Common myeloid progenitor, CD34-positive (primary cell): ENCODE measurements at regions not wholly inside any gene's neighbourhood (a gene's known extent, or its start where the extent isn't known, plus 50 kb on each side); places are given as distances from the start of the nearest gene placed in this dataset.

Source experiments
- CTCF ChIA-PET: fragments of 350-600 bp; sonication (Branson Sonifier 250); formaldehyde crosslinking; loops from one replicate; lab custom pipeline; 2021; ENCODE audit warnings: antibody characterized with exemption; lab: Charles Lee
- POLR2A ChIA-PET: fragments of 350-600 bp; sonication (Branson Sonifier 250); formaldehyde crosslinking; loops from one replicate; lab custom pipeline; 2021; ENCODE audit warnings: antibody characterized with exemption; lab: Charles Lee
- DNase-seq, 3 donors: peaks; one replicate each; pipeline versions ENCODE4 v3.0.0 to v3.0.0-alpha.2; 2013
- H3K27ac ChIP-seq, 2 experiments: 1 replicate in 1 of 2; 2 replicates in 1 of 2; pipeline ENCODE4 v1.7.0; 2013; ENCODE audit warnings: inconsistent platforms in 2 of 2, low read length in 2 of 2, mild to moderate bottlenecking in 2 of 2, low read depth in 1 of 2, moderate library complexity in 1 of 2; ENCODE audit not compliant: severe bottlenecking in 2 of 2, insufficient read depth in 1 of 2, poor library complexity in 1 of 2
- H3K27me3 ChIP-seq, 5 experiments: replicated peaks in 2 of 5; 1 replicate in 3 of 5; 2 replicates in 2 of 5; pipeline versions ENCODE4 v1.6.1 to v1.7.0; 2013; ENCODE audit warnings: low read length in 4 of 5, mild to moderate bottlenecking in 2 of 5, moderate library complexity in 2 of 5, inconsistent platforms in 1 of 5; ENCODE audit not compliant: insufficient read depth in 5 of 5, control insufficient read depth in 4 of 5
- H3K36me3 ChIP-seq, 4 experiments: 1 replicate in 2 of 4; 2 replicates in 2 of 4; pipeline versions ENCODE4 v1.6.1 to v1.7.0; 2013; ENCODE audit warnings: low read length in 3 of 4, control low read depth in 1 of 4, mild to moderate bottlenecking in 1 of 4; ENCODE audit not compliant: control insufficient read depth in 4 of 4, insufficient read depth in 4 of 4
- H3K4me1 ChIP-seq, 4 experiments: 1 replicate in 3 of 4; 2 replicates in 1 of 4; pipeline versions ENCODE4 v1.6.1 to v1.7.1; 2013; ENCODE audit warnings: low read length in 3 of 4, mild to moderate bottlenecking in 3 of 4, control low read depth in 1 of 4, inconsistent platforms in 1 of 4, moderate library complexity in 1 of 4; ENCODE audit not compliant: control insufficient read depth in 4 of 4, insufficient read depth in 4 of 4; ENCODE audit errors: control extremely low read depth in 1 of 4
- H3K4me3 ChIP-seq, 7 experiments: 1 replicate in 4 of 7; 2 replicates in 3 of 7; pipeline versions ENCODE4 v1.5.1 to v1.7.0; 2013; ENCODE audit warnings: mild to moderate bottlenecking in 7 of 7, low read length in 6 of 7, moderate library complexity in 6 of 7, inconsistent platforms in 2 of 7, low read depth in 2 of 7, control low read depth in 1 of 7; ENCODE audit not compliant: insufficient read depth in 4 of 7, control insufficient read depth in 1 of 7; ENCODE audit errors: extremely low read depth in 1 of 7
- H3K9me3 ChIP-seq, 5 experiments: 1 replicate in 4 of 5; 2 replicates in 1 of 5; pipeline versions ENCODE4 v1.6.1 to v1.7.1; 2013; ENCODE audit warnings: low read length in 4 of 5, mild to moderate bottlenecking in 2 of 5, inconsistent platforms in 1 of 5, low read depth in 1 of 5, moderate library complexity in 1 of 5; ENCODE audit not compliant: control insufficient read depth in 4 of 5, insufficient read depth in 2 of 5; ENCODE audit errors: control extremely low read depth in 1 of 5
- WGBS: methylation state at CpG from one replicate; pipeline ENCODE4 v1.1.5; 2013; ENCODE audit not compliant: insufficient coverage; 5-methylcytosine and 5-hydroxymethylcytosine counted together

DNA sequence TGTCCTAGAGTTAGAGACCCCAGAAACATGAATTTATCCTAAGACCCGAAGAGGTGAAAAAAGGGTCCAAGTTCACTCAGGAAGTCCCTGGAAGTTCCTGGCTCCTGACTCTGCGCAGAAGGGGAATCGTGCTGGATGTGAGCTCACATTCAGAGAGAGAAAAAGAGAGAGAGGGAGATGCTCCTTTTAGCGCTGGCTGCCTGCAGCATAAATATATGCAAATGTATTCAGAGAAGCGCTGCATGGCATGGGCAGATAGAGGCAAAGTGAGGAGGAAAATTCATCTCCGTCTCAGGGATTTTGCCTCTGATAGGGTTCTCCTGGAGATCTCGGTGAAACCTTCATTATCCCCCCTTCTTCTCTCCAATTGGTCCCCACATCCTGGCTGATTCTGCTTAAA is 517.2 kb downstream of the MN1 start:
- H3K36me3 ChIP-seq = no peaks in the 10 kb centered on the region
- CTCF ChIA-PET = no interaction called here
- no peak overlapping the region for H3K4me3 ChIP-seq
- H3K27me3 ChIP-seq = no peaks in the 10 kb centered on the region
- no peaks in the 10 kb centered on the region for H3K4me1 ChIP-seq
- no peak overlapping the region for H3K27ac ChIP-seq
- no peak for DNase-seq
- POLR2A ChIA-PET = no interaction called here
- H3K9me3 ChIP-seq = peaks cover 0 to 7% (median 0%) of the 10 kb centered on the region in 5 experiments
- WGBS = 98% methylated on average over 6 of the region's 7 CpGs

DNA sequence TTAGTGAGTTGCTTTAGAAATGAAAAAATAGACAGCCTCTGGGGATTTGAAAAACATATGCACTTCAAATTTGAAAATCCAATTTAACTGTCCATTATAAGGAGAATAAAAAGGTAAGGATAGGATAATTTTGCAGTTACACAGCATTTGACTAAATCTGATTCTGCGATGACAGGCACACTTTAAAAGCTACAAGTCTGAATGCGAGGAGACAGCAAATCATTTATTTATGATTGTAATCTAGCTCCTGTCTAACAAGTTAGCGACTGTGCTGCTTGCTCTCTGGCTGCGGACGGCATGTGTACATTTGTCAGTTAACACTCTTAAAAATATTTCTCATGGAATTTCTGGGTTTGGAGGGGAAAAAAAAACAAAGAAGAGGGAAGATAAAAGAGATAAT is 514.8 kb downstream of the MN1 start:
- no peak for DNase-seq
- POLR2A ChIA-PET = interaction anchor here (0.7 kb wide), 1 partner anchor 16 kb away, joined by 3 read pairs; no protein-coding TSS in a partner anchor
- no CpG with 5 or more reads among the region's 5 CpGs for WGBS
- CTCF ChIA-PET = no interaction called here
- Histone ChIP-seq H3K9me3 (peaks cover 0 to 7% (median 0%) of the 10 kb centered on the region in 5 experiments), H3K4me3 (no peak overlapping the region), H3K36me3 (no peaks in the 10 kb centered on the region), H3K4me1 (no peaks in the 10 kb centered on the region), H3K27me3 (no peaks in the 10 kb centered on the region), H3K27ac (no peak overlapping the region)

DNA sequence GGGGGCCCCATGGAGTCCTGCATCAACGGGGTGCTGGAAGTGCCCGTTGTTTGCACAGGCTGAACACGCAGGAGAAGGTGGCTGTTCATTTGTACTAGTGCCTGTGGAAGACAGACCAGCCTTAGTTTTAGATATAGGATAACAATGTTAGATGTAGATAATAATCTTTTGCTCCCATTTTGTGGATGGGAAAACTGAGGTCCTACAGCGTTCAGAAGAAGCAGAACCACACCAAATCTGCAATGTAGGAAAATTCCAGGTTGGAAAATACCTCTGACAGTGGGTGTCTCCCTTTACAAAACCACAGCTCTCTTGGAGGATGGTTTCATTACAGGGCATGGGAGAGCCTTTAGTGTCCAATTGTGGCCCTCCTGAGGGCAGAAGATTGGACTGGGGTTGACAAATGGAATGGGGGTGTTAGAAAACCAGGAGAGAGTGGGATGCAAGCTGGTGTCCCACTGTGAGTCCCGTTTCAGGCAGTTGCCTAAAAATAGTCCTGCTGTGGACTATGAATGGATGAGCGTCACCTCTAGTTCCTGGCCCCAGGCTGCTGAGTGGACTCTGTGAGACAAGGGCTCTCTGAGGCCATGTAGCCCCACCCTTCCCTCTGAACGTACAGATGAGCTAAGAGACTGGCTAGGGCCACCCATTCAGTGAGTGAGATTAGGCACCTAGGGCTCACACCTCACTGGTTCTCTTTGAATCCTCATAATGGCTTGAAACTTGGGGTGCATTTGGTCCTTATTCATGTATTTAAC is 508.8 kb downstream of the MN1 start:
- Histone ChIP-seq H3K9me3 (no peaks in the 10 kb centered on the region), H3K27me3 (no peaks in the 10 kb centered on the region), H3K4me3 (no peak overlapping the region), H3K36me3 (no peaks in the 10 kb centered on the region), H3K27ac (no peak overlapping the region), H3K4me1 (peaks cover 0 to 6% (median 3%) of the 10 kb centered on the region in 4 experiments)
- 93% methylated on average over 7 of the region's 7 CpGs for WGBS
- ChIA-PET POLR2A (no interaction called here), CTCF (no interaction called here)
- no peak for DNase-seq

DNA sequence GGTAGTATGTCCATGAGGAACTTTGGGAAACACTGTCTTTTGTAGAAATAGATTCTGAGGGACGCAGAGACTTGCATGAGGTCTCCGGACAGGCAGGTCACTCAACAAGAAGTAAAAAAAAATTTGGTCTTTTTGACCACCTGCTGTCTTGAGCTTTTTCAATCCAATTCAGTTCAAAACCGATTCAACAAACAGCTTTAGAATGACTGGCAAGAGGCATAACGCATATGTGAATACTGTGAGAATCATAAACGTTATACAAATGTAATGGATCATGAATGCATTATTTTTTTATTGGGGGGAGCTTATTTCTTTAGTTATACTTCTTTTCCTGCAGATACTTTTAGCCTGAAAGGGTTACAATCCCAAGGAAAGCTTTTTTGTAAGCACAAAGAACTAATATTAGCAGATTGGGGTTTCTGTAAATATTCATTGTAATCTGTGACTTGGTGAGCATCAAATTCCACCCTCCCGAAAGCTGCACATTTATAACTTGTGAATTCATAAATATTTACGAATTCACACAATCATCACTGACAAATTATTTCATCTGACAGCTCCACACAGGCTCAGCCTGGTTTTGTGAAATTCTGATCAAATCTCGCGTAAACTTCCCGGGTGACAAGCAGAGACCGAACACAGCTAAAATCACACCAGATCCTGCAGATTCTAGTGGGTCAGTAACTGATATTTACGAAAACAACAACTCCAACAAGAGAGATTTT is 507.7 kb downstream of the MN1 start:
- Histone ChIP-seq H3K4me1 (peaks cover 0 to 18% (median 15%) of the 10 kb centered on the region in 4 experiments), H3K36me3 (no peaks in the 10 kb centered on the region), H3K27me3 (no peaks in the 10 kb centered on the region), H3K4me3 (no peak overlapping the region), H3K27ac (no peak overlapping the region), H3K9me3 (no peaks in the 10 kb centered on the region)
- CTCF ChIA-PET = interaction anchor here (2.2 kb wide), 1 partner anchor 13 kb away, joined by 5 read pairs; no protein-coding TSS in a partner anchor
- POLR2A ChIA-PET = no interaction called here
- 98% methylated on average over 8 of the region's 12 CpGs for WGBS
- no peak for DNase-seq

DNA sequence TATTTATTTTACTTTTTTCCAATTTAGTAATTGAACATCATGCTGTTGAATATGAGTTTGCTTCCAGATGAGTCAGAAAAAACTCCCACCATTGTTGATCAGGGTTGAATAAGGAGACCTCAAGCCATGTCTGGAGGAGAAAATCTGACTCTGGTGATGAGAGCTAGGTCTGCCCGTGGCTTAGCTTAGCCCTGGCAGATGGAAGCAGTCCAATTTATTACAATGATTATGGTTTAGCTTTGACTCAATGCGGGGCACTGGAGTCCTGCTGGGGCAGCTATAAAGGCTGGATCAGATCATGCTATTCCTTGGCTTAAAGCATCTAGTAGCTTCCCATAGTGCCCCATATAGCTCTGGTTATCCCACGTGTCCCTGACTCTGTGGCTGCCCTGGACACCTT is 506.5 kb downstream of the MN1 start:
- Histone ChIP-seq H3K4me3 (no peak overlapping the region), H3K4me1 (peaks cover 0 to 26% (median 21%) of the 10 kb centered on the region in 4 experiments), H3K9me3 (no peaks in the 10 kb centered on the region), H3K36me3 (no peaks in the 10 kb centered on the region), H3K27me3 (no peaks in the 10 kb centered on the region), H3K27ac (no peak overlapping the region)
- ChIA-PET CTCF (interaction anchor here (2.2 kb wide), 1 partner anchor 12 kb away, joined by 5 read pairs; no protein-coding TSS in a partner anchor), POLR2A (no interaction called here)
- DNase-seq = no peak
- 93% methylated on average over 3 of the region's 3 CpGs for WGBS

DNA sequence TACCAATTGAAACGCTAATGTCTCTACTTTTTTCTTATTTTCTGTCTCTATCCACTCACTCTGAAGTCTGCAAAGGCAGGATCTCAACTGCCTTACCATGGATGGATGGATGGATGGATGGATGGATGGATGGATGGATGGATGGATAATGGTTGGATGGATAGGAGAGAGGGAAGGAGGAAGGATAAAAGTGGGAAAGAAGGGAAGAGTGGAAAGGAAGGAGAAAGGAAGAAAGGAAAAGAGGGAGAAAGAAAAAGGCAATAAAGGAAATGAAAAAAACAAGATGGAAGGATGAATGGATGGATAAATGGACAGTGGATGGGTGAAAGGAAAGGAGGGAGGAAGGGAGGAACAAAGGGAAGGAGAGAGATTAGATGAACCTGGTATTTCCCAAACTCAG is 506.0 kb downstream of the MN1 start:
- no CpG with 5 or more reads among the region's 1 CpG for WGBS

More for the DNA sequence above, 506.0 kb downstream of the MN1 start:
- H3K27me3 ChIP-seq = no peaks in the 10 kb centered on the region
- no peak overlapping the region for H3K4me3 ChIP-seq
- H3K36me3 ChIP-seq = no peaks in the 10 kb centered on the region
- no peaks in the 10 kb centered on the region for H3K9me3 ChIP-seq
- ChIA-PET POLR2A (no interaction called here), CTCF (interaction anchor here (2.2 kb wide), 1 partner anchor 11 kb away, joined by 5 read pairs; no protein-coding TSS in a partner anchor)
- H3K27ac ChIP-seq = no peak overlapping the region
- H3K4me1 ChIP-seq = peaks cover 0 to 26% (median 21%) of the 10 kb centered on the region in 4 experiments
- no peak for DNase-seq
